OCI-LY7 (cell line): ENCODE measurements at regions not wholly inside any gene's neighbourhood (a gene's known extent, or its start where the extent isn't known, plus 50 kb on each side); places are given as distances from the start of the nearest gene placed in this dataset.

Experiments
- BruUV-seq: library from RNA; stranded (reverse); fragments of 400-500 nt; replicated peaks from 2 replicates; lab custom pipeline; 2021; lab: Mats Ljungman, UMichigan
- CTCF ChIA-PET: fragments of 300-600 bp; sonication (Branson Sonifier 250); formaldehyde crosslinking; loops from one replicate; lab custom pipeline; 2022; ENCODE audit warnings: antibody characterized with exemption; ENCODE audit not compliant: unreplicated experiment; lab: Charles Lee
- POLR2A ChIA-PET: fragments of 300-600 bp; sonication (Branson Sonifier 250); formaldehyde crosslinking; loops from one replicate; lab custom pipeline; 2022; ENCODE audit warnings: antibody characterized with exemption; lab: Charles Lee
- DNase-seq: peaks from one replicate; pipeline ENCODE4 v3.0.0-alpha.2; 2015; ENCODE audit warnings: low spot score
- H2AFZ ChIP-seq: fragments of 200-600 bp; sonication (generic), shearing (Covaris generic); 2 replicates; pipeline ENCODE4 v1.6.1; 2014; ENCODE audit warnings: mild to moderate bottlenecking, antibody characterized with exemption, low read length, moderate library complexity
- H3K27ac ChIP-seq: fragments of 200-600 bp; sonication (generic); 2 replicates; pipeline ENCODE4 v1.5.1; 2014; ENCODE audit warnings: mixed run types, low read depth, mild to moderate bottlenecking, moderate library complexity, low read length, inconsistent platforms; ENCODE audit not compliant: poor library complexity, severe bottlenecking
- H3K36me3 ChIP-seq: fragments of 200-600 bp; sonication (generic); 2 replicates; pipeline ENCODE4 v1.6.1; 2014; ENCODE audit warnings: mild to moderate bottlenecking, antibody characterized with exemption, low read length, moderate library complexity, mixed read lengths; ENCODE audit not compliant: insufficient read depth
- H3K4me1 ChIP-seq: fragments of 200-600 bp; sonication (generic); 2 replicates; pipeline ENCODE4 v1.5.1; 2014; ENCODE audit warnings: mild to moderate bottlenecking, low read length; ENCODE audit not compliant: insufficient read depth, poor library complexity, severe bottlenecking
- H3K4me2 ChIP-seq: fragments of 200-600 bp; sonication (generic); 2 replicates; pipeline ENCODE4 v1.6.1; 2014; ENCODE audit warnings: mild to moderate bottlenecking, low read length
- H3K4me3 ChIP-seq: fragments of 200-600 bp; sonication (generic); 2 replicates; pipeline ENCODE4 v1.5.1; 2014; ENCODE audit warnings: mild to moderate bottlenecking, low read depth, low read length; ENCODE audit not compliant: poor library complexity, severe bottlenecking
- H3K79me2 ChIP-seq: fragments of 200-600 bp; sonication (generic); 2 replicates; pipeline ENCODE4 v1.6.1; 2016; ENCODE audit warnings: low read depth, mild to moderate bottlenecking, low read length, moderate library complexity, mixed read lengths; ENCODE audit not compliant: insufficient read depth
- H3K9me2 ChIP-seq: fragments of 200-600 bp; sonication (generic); 2 replicates; pipeline ENCODE4 v1.6.1; 2016; ENCODE audit warnings: mild to moderate bottlenecking, low read length, mixed read lengths; ENCODE audit not compliant: insufficient read depth
- H3K9me3 ChIP-seq: fragments of 200-600 bp; sonication (generic); 2 replicates; pipeline ENCODE4 v1.6.1; 2014; ENCODE audit warnings: mild to moderate bottlenecking, mixed run types, low read length, mixed read lengths
- H4K20me1 ChIP-seq: fragments of 200-600 bp; sonication (generic); 2 replicates; pipeline ENCODE4 v1.6.1; 2014; ENCODE audit warnings: mild to moderate bottlenecking, antibody characterized with exemption, low read length, moderate library complexity, mixed read lengths; ENCODE audit not compliant: insufficient read depth
- CTCF ChIP-seq: fragments of 200-600 bp; sonication (generic); conservative IDR thresholded peaks from 2 replicates; pipeline ENCODE4 v1.5.1; 2014; ENCODE audit warnings: mild to moderate bottlenecking, antibody characterized with exemption, low read length, moderate library complexity, mixed read lengths
- EZH2phosphoT487 ChIP-seq: fragments of 200-600 bp; sonication (generic); IDR thresholded peaks from 2 replicates; pipeline ENCODE4 v1.6.1; 2018; ENCODE audit warnings: low read depth, borderline replicate concordance, mild to moderate bottlenecking, mixed run types, antibody characterized with exemption, low read length, moderate library complexity, mixed read lengths
- intact Hi-C: fragments of 100-400 bp; cut with micrococcal nuclease; formaldehyde crosslinking; loops from one replicate; pipeline ENCODE4 v1.10.0; 2022; ENCODE audit not compliant: unreplicated experiment

DNA sequence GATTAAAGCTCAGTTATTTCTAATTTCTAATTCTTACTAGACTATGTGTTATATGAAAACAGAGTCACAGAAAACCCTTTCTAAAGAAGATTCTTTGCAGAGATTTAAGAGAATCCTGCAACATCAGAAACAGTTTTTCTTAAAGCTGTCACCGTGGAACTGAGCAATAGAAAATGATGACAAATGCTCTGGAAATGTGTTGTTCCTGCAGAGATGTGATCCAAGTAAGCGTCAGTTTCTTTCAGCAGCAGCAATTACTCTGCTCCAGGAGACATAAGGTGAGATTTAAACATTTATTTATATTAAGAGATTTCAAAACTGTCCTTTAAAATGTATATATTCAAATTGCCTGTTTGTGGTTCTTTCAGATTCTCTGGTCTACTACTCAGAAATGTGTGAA is 350.5 kb upstream of the NETO1 start:
- no peaks in the 10 kb centered on the region for H3K36me3 ChIP-seq
- intact Hi-C loops = no loop called here
- DNase-seq = no peak
- no TSS peak for BruUV-seq
- H3K9me3 ChIP-seq = no peaks in the 10 kb centered on the region
- ChIA-PET POLR2A (no interaction called here), CTCF (no interaction called here)
- no peaks in the 10 kb centered on the region for H3K4me1 ChIP-seq
- no peaks in the 10 kb centered on the region for H3K9me2 ChIP-seq
- no peaks in the 10 kb centered on the region for H3K79me2 ChIP-seq
- H3K4me2 ChIP-seq = no peak overlapping the region
- no peaks in the 10 kb centered on the region for H4K20me1 ChIP-seq
- no peak overlapping the region for H3K27ac ChIP-seq
- H2AFZ ChIP-seq = no peak overlapping the region
- no peak for TF ChIP-seq EZH2phosphoT487
- TF ChIP-seq CTCF = no peak
- no peak overlapping the region for H3K4me3 ChIP-seq

DNA sequence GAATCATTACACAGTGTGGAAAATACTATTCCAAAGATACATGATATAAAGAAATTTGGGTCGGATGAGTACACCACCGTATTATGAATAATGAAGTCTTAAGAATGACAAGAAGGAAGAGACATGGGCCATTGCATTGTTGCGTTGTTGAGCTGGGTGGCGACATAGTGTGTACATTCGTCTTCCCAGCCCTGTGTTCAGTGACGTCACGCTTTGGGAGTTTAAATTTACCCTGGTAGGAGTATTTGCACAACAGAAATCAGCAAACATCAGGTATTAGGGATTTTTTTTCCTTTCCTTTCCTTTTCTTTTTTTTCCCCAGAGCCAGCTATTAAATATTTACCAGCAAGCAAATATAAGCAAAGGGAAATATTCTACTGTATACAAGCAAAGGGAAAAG is 347.2 kb upstream of the NETO1 start:
- H2AFZ ChIP-seq = no peak overlapping the region
- BruUV-seq = no TSS peak
- ChIA-PET CTCF (no interaction called here), POLR2A (no interaction called here)
- intact Hi-C loops = no loop called here
- no peaks in the 10 kb centered on the region for H3K79me2 ChIP-seq
- no peak overlapping the region for H3K27ac ChIP-seq
- no peaks in the 10 kb centered on the region for H3K9me3 ChIP-seq
- H3K36me3 ChIP-seq = no peaks in the 10 kb centered on the region
- no peak for DNase-seq
- TF ChIP-seq EZH2phosphoT487 = no peak
- TF ChIP-seq CTCF = no peak
- H3K9me2 ChIP-seq = no peaks in the 10 kb centered on the region
- no peaks in the 10 kb centered on the region for H4K20me1 ChIP-seq
- H3K4me3 ChIP-seq = no peak overlapping the region
- H3K4me2 ChIP-seq = no peak overlapping the region
- H3K4me1 ChIP-seq = no peaks in the 10 kb centered on the region

GRCh38 chr18:73212442-73212841 is 344.7 kb upstream of the NETO1 start:
- Histone ChIP-seq H3K4me1 (no peaks in the 10 kb centered on the region), H2AFZ (no peak overlapping the region), H3K4me2 (no peak overlapping the region), H3K36me3 (no peaks in the 10 kb centered on the region), H3K9me2 (no peaks in the 10 kb centered on the region), H4K20me1 (no peaks in the 10 kb centered on the region), H3K4me3 (no peak overlapping the region), H3K9me3 (no peaks in the 10 kb centered on the region), H3K79me2 (no peaks in the 10 kb centered on the region), H3K27ac (no peak overlapping the region)
- BruUV-seq = no TSS peak
- CTCF ChIA-PET = no interaction called here
- POLR2A ChIA-PET = no interaction called here
- intact Hi-C loops = no loop called here
- DNase-seq = no peak
- no peak for TF ChIP-seq CTCF
- TF ChIP-seq EZH2phosphoT487 = no peak
